MCF 10A (cell line): ENCODE measurements at regions not wholly inside any gene's neighbourhood (a gene's known extent, or its start where the extent isn't known, plus 50 kb on each side); places are given as distances from the start of the nearest gene placed in this dataset.

Source experiments
- BruUV-seq: library from RNA; stranded (reverse); fragments of 400-500 nt; replicated peaks from 2 replicates; lab custom pipeline; 2021; lab: Mats Ljungman, UMichigan
- CTCF ChIA-PET: fragments of 300-600 bp; sonication (Branson Sonifier 250); formaldehyde crosslinking; extraction: SDS; loops from one replicate; lab custom pipeline; 2021; ENCODE audit warnings: antibody characterized with exemption, inconsistent platforms; lab: Yijun Ruan, JAX
- POLR2A ChIA-PET: fragments of 300-600, 350-650 bp; sonication (Branson Sonifier 250); formaldehyde crosslinking; extraction: SDS; loops from one replicate; lab custom pipeline; 2020; ENCODE audit warnings: antibody characterized with exemption, inconsistent platforms; lab: Yijun Ruan, JAX
- DNase-seq: peaks from one replicate; pipeline ENCODE4 v3.0.0-alpha.2; 2018; ENCODE audit not compliant: unreplicated experiment
- H3K27ac Mint-ChIP-seq: one replicate; pipeline ENCODE4 v1.8.0; 2022; ENCODE audit warnings: mild to moderate bottlenecking, low read depth, mixed read lengths; ENCODE audit not compliant: unreplicated experiment
- H3K27me3 Mint-ChIP-seq: one replicate; pipeline ENCODE4 v1.8.0; 2022; ENCODE audit warnings: mixed read lengths; ENCODE audit not compliant: insufficient read depth, unreplicated experiment
- H3K36me3 Mint-ChIP-seq: one replicate; pipeline ENCODE4 v1.8.0; 2022; ENCODE audit warnings: mild to moderate bottlenecking, moderate library complexity, mixed read lengths; ENCODE audit not compliant: insufficient read depth, unreplicated experiment
- H3K4me1 Mint-ChIP-seq: one replicate; pipeline ENCODE4 v1.8.0; 2022; ENCODE audit warnings: mixed read lengths; ENCODE audit not compliant: insufficient read depth, unreplicated experiment
- H3K4me3 Mint-ChIP-seq: one replicate; pipeline ENCODE4 v1.8.0; 2022; ENCODE audit warnings: mild to moderate bottlenecking, moderate library complexity, mixed read lengths; ENCODE audit not compliant: unreplicated experiment
- H3K9me3 Mint-ChIP-seq: one replicate; pipeline ENCODE4 v1.8.0; 2022; ENCODE audit warnings: mixed read lengths; ENCODE audit not compliant: unreplicated experiment
- CTCF ChIP-seq: fragments of 200-600 bp; IDR thresholded peaks from one replicate; pipeline ENCODE4 v1.8.0; 2022; ENCODE audit warnings: antibody characterized with exemption, mild to moderate bottlenecking; ENCODE audit not compliant: unreplicated experiment
- intact Hi-C: fragments of 100-400 bp; cut with micrococcal nuclease; formaldehyde crosslinking; loops from 2 replicates; pipeline ENCODE4 v1.14.1; 2022

- Mint-ChIP-seq H3K4me3 (no peak overlapping the region), H3K27me3 (no peaks in the 10 kb centered on the region), H3K9me3 (no peaks in the 10 kb centered on the region), H3K36me3 (no peaks in the 10 kb centered on the region), H3K4me1 (no peaks in the 10 kb centered on the region), H3K27ac (no peak overlapping the region)
- no peak for DNase-seq
- POLR2A ChIA-PET, result no interaction called here
- intact Hi-C loops, result no loop called here
- no peak for TF ChIP-seq CTCF
- no TSS peak for BruUV-seq
- CTCF ChIA-PET, result no interaction called here
Observed at GRCh38 chr3:78347176-78347575, 1307.3 kb downstream of the ROBO2 start.

GRCh38 chr3:78348664-78349063 is 1308.8 kb downstream of the ROBO2 start:
- Mint-ChIP-seq H3K9me3 (no peaks in the 10 kb centered on the region), H3K4me3 (no peak overlapping the region), H3K36me3 (no peaks in the 10 kb centered on the region), H3K4me1 (no peaks in the 10 kb centered on the region), H3K27me3 (no peaks in the 10 kb centered on the region), H3K27ac (no peak overlapping the region)
- TF ChIP-seq CTCF, result no peak
- intact Hi-C loops, result no loop called here
- CTCF ChIA-PET, result no interaction called here
- POLR2A ChIA-PET, result interaction anchor here (0.6 kb wide), 1 partner anchor 899 kb away, joined by 4 read pairs; no protein-coding TSS in a partner anchor
- no TSS peak for BruUV-seq
- DNase-seq, result no peak

- Mint-ChIP-seq H3K4me1 (no peaks in the 10 kb centered on the region), H3K27ac (no peak overlapping the region), H3K36me3 (no peaks in the 10 kb centered on the region), H3K27me3 (no peaks in the 10 kb centered on the region), H3K9me3 (no peaks in the 10 kb centered on the region), H3K4me3 (no peak overlapping the region)
- no peak for DNase-seq
- no peak for TF ChIP-seq CTCF
- intact Hi-C loops, result no loop called here
- ChIA-PET POLR2A (no interaction called here), CTCF (no interaction called here)
- BruUV-seq, result no TSS peak
Observed at GRCh38 chr3:78349571-78349970, 1309.7 kb downstream of the ROBO2 start.

GRCh38 chr3:78351334-78351733 is 1311.4 kb downstream of the ROBO2 start:
- no TSS peak for BruUV-seq
- ChIA-PET CTCF (interaction anchor here (0.7 kb wide), 1 partner anchor 546 kb away, joined by 3 read pairs; no protein-coding TSS in a partner anchor), POLR2A (no interaction called here)
- Mint-ChIP-seq H3K27ac (no peak overlapping the region), H3K36me3 (no peaks in the 10 kb centered on the region), H3K4me1 (no peaks in the 10 kb centered on the region), H3K27me3 (no peaks in the 10 kb centered on the region), H3K4me3 (no peak overlapping the region), H3K9me3 (no peaks in the 10 kb centered on the region)
- intact Hi-C loops, result no loop called here
- TF ChIP-seq CTCF, result no peak
- DNase-seq, result peak; percentile 1
